ENCODE measurements at regions not wholly inside any gene's neighbourhood (a gene's known extent, or its start where the extent isn't known, plus 50 kb on each side); places are given as distances from the start of the nearest gene placed in this dataset.
"Not testable (repeated sequence)": the region's sequence is repeated elsewhere in the genome, so short reads cannot be mapped to it uniquely, and the experiment has no call there.

- TF ChIP-seq CTCF, POLR2A (IDR thresholded peaks at IDR 0.05): not testable (repeated sequence)
Observed at GRCh38 chr2:160600437-160600836, 106.8 kb upstream of the RBMS1 start.
